ENCODE measurements at regions not wholly inside any gene's neighbourhood (a gene's known extent, or its start where the extent isn't known, plus 50 kb on each side); places are given as distances from the start of the nearest gene placed in this dataset.

DNA sequence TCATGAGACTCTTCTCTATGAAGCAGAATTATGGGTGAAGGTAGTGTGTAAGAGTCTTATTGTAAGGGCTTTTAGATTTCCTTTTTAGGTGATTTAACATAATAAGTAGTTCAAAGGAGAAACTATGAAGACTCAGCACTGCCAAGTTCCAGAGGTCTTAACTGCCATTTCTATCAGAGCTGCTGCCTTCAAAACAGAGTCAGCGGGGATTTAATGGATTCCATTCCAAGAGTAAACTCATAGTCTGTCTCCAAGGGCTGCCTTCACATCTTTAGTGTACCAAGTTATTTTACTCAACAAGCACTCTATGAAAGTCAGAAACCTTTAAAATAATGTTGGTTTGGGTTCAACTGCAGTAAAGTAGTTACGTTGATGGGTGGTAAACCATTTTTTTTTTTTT is 289.6 kb upstream of the HTR2A start:
- Histone ChIP-seq H3K9me3 (ENCODE audit: low read length) (no peaks in the 10 kb centered on the region), H2AFZ (ENCODE audit: low read depth, low read length) (no peak overlapping the region), H4K20me1 (ENCODE audit: insufficient read depth) (no peaks in the 10 kb centered on the region), H3F3A (ENCODE audit: insufficient read depth, low read length, poor library complexity, severe bottlenecking) (no peaks in the 10 kb centered on the region), H3K36me3 (ENCODE audit: insufficient read depth, low read length) (no peaks in the 10 kb centered on the region), H3K79me2 (replicated peaks; ENCODE audit: insufficient read depth, low read length) (no peaks in the 10 kb centered on the region), H3K4me3 (ENCODE audit: low read length) (no peak overlapping the region), H3K9ac (ENCODE audit: low read length) (no peak overlapping the region), H3K9me2 (ENCODE audit: insufficient read depth, low read length) (no peaks in the 10 kb centered on the region), H3K27ac (ENCODE audit: low read length) (no peak overlapping the region), H3K4me2 (ENCODE audit: low read length) (no peak overlapping the region), H3K27me3 (ENCODE audit: insufficient read depth, low read depth, low read length) (no peaks in the 10 kb centered on the region)
- TF ChIP-seq RAD21 (conservative IDR thresholded peaks at IDR 0.05) (no peak), TAF1 (IDR thresholded peaks at IDR 0.05; ENCODE audit: low read depth) (no peak), POLR2AphosphoS5 (IDR thresholded peaks at IDR 0.05) (no peak), EZH2 (IDR thresholded peaks at IDR 0.05; ENCODE audit: borderline replicate concordance, insufficient read depth, low read length, poor library complexity, severe bottlenecking) (no peak), SMC3 (conservative IDR thresholded peaks at IDR 0.05; ENCODE audit: poor library complexity) (no peak), MXI1 (conservative IDR thresholded peaks at IDR 0.05; ENCODE audit: poor library complexity, severe bottlenecking) (no peak), EP300 (conservative IDR thresholded peaks at IDR 0.05; ENCODE audit: poor library complexity, severe bottlenecking) (no peak)
- TF ChIP-seq, protein P1, sequence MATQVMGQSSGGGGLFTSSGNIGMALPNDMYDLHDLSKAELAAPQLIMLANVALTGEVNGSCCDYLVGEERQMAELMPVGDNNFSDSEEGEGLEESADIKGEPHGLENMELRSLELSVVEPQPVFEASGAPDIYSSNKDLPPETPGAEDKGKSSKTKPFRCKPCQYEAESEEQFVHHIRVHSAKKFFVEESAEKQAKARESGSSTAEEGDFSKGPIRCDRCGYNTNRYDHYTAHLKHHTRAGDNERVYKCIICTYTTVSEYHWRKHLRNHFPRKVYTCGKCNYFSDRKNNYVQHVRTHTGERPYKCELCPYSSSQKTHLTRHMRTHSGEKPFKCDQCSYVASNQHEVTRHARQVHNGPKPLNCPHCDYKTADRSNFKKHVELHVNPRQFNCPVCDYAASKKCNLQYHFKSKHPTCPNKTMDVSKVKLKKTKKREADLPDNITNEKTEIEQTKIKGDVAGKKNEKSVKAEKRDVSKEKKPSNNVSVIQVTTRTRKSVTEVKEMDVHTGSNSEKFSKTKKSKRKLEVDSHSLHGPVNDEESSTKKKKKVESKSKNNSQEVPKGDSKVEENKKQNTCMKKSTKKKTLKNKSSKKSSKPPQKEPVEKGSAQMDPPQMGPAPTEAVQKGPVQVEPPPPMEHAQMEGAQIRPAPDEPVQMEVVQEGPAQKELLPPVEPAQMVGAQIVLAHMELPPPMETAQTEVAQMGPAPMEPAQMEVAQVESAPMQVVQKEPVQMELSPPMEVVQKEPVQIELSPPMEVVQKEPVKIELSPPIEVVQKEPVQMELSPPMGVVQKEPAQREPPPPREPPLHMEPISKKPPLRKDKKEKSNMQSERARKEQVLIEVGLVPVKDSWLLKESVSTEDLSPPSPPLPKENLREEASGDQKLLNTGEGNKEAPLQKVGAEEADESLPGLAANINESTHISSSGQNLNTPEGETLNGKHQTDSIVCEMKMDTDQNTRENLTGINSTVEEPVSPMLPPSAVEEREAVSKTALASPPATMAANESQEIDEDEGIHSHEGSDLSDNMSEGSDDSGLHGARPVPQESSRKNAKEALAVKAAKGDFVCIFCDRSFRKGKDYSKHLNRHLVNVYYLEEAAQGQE (IDR thresholded peaks at IDR 0.05; ENCODE audit: borderline replicate concordance) = no peak
- TF ChIP-seq, protein P2, sequence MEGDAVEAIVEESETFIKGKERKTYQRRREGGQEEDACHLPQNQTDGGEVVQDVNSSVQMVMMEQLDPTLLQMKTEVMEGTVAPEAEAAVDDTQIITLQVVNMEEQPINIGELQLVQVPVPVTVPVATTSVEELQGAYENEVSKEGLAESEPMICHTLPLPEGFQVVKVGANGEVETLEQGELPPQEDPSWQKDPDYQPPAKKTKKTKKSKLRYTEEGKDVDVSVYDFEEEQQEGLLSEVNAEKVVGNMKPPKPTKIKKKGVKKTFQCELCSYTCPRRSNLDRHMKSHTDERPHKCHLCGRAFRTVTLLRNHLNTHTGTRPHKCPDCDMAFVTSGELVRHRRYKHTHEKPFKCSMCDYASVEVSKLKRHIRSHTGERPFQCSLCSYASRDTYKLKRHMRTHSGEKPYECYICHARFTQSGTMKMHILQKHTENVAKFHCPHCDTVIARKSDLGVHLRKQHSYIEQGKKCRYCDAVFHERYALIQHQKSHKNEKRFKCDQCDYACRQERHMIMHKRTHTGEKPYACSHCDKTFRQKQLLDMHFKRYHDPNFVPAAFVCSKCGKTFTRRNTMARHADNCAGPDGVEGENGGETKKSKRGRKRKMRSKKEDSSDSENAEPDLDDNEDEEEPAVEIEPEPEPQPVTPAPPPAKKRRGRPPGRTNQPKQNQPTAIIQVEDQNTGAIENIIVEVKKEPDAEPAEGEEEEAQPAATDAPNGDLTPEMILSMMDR (IDR thresholded peaks at IDR 0.05; ENCODE audit: poor library complexity, severe bottlenecking) = no peak

DNA sequence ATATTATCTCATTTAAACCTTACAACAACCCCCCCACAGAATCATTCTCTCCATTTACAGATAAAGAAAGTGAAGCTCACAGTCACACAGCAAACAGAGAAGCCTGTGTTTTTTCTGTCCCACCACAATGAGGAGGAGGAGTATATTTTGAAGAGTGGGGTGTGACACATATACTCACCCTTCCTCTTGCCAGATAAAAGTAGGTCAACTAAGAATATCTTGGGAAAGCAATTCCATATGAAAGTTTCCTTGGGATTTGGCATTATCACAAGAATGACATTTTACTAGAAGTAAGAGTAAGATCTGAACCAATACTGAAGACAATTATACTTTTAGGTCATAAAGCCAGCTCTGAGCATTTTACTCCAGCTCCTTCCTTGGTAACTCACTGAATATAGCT is 287.5 kb upstream of the HTR2A start:
- H3K79me2 ChIP-seq (replicated peaks; ENCODE audit: insufficient read depth, low read length) = no peaks in the 10 kb centered on the region
- H2AFZ ChIP-seq (ENCODE audit: low read depth, low read length) = no peak overlapping the region
- no peak overlapping the region for H3K27ac ChIP-seq (ENCODE audit: low read length)
- H4K20me1 ChIP-seq (ENCODE audit: insufficient read depth) = no peaks in the 10 kb centered on the region
- no peak for TF ChIP-seq TAF1 (IDR thresholded peaks at IDR 0.05; ENCODE audit: low read depth)
- TF ChIP-seq, protein P1 (IDR thresholded peaks at IDR 0.05; ENCODE audit: borderline replicate concordance) = no peak
- no peaks in the 10 kb centered on the region for H3K9me3 ChIP-seq (ENCODE audit: low read length)
- no peaks in the 10 kb centered on the region for H3K36me3 ChIP-seq (ENCODE audit: insufficient read depth, low read length)
- no peak overlapping the region for H3K4me3 ChIP-seq (ENCODE audit: low read length)
- no peak overlapping the region for H3K4me2 ChIP-seq (ENCODE audit: low read length)
- H3K27me3 ChIP-seq (ENCODE audit: insufficient read depth, low read depth, low read length) = no peaks in the 10 kb centered on the region
- no peaks in the 10 kb centered on the region for H3F3A ChIP-seq (ENCODE audit: insufficient read depth, low read length, poor library complexity, severe bottlenecking)
- H3K9me2 ChIP-seq (ENCODE audit: insufficient read depth, low read length) = no peaks in the 10 kb centered on the region
- H3K9ac ChIP-seq (ENCODE audit: low read length) = no peak overlapping the region

Measured in neural cell (in vitro differentiated cells).